GM23338 (cell line): ENCODE measurements at regions not wholly inside any gene's neighbourhood (a gene's known extent, or its start where the extent isn't known, plus 50 kb on each side); places are given as distances from the start of the nearest gene placed in this dataset.

Source experiments
- ATAC-seq: fragments of 200-7000 bp; cut with Tn5 transposase; 3 replicates; pipeline ENCODE4 v1.9.1; 2020
- DNase-seq: peaks from one replicate; pipeline ENCODE4 v3.0.0-alpha.2; 2015; ENCODE audit warnings: low spot score
- H2AFZ ChIP-seq: fragments of 200-600 bp; sonication (generic); 2 replicates; pipeline ENCODE4 v1.8.0; 2016; ENCODE audit warnings: antibody characterized with exemption, mild to moderate bottlenecking, moderate library complexity
- H3F3A ChIP-seq: fragments of 200-600 bp; sonication (generic); replicated peaks from 2 replicates; pipeline ENCODE4 v1.8.0; 2017; ENCODE audit warnings: antibody characterized with exemption, mixed run types, low read depth
- H3K27ac ChIP-seq: fragments of 200-600 bp; sonication (generic); 2 replicates; pipeline ENCODE4 v1.6.1; 2016; ENCODE audit warnings: low read depth
- H3K27me3 ChIP-seq: fragments of 200-600 bp; sonication (generic); 2 replicates; pipeline ENCODE4 v1.8.0; 2016; ENCODE audit warnings: mild to moderate bottlenecking, mixed run types, moderate library complexity; ENCODE audit not compliant: insufficient read depth
- H3K36me3 ChIP-seq: fragments of 200-600 bp; sonication (generic); 2 replicates; pipeline ENCODE4 v1.8.0; 2016; ENCODE audit warnings: mild to moderate bottlenecking; ENCODE audit not compliant: insufficient read depth
- H3K4me1 ChIP-seq: fragments of 200-600 bp; sonication (generic); 2 replicates; pipeline ENCODE4 v1.8.0; 2016; ENCODE audit warnings: mild to moderate bottlenecking, moderate library complexity; ENCODE audit not compliant: insufficient read depth
- H3K4me2 ChIP-seq: fragments of 200-600 bp; sonication (generic); 2 replicates; pipeline ENCODE4 v1.7.1; 2017; ENCODE audit warnings: mixed run types
- H3K4me3 ChIP-seq: fragments of 200-600 bp; sonication (generic); 2 replicates; pipeline ENCODE4 v1.6.1; 2016; ENCODE audit warnings: mixed run types
- H3K79me2 ChIP-seq: fragments of 200-600 bp; sonication (generic); replicated peaks from 2 replicates; pipeline ENCODE4 v1.8.0; 2017; ENCODE audit warnings: mild to moderate bottlenecking; ENCODE audit not compliant: insufficient read depth
- H3K9me2 ChIP-seq: fragments of 200-600 bp; sonication (generic); 2 replicates; pipeline ENCODE4 v1.8.0; 2017; ENCODE audit not compliant: insufficient read depth
- H4K20me1 ChIP-seq: fragments of 200-600 bp; sonication (generic); replicated peaks from 2 replicates; pipeline ENCODE4 v1.8.0; 2017; ENCODE audit warnings: mild to moderate bottlenecking; ENCODE audit not compliant: insufficient read depth
- H3K27ac Mint-ChIP-seq: 2 replicates; pipeline ENCODE4 v1.8.0; 2020; ENCODE audit warnings: inconsistent platforms, mild to moderate bottlenecking, moderate library complexity, mixed read lengths
- H3K27me3 Mint-ChIP-seq: 3 replicates; pipeline ENCODE4 v1.8.0; 2022; ENCODE audit warnings: low read depth, mild to moderate bottlenecking, moderate library complexity, mixed read lengths, inconsistent platforms; ENCODE audit not compliant: insufficient read depth, poor library complexity
- H3K36me3 Mint-ChIP-seq: 3 replicates; pipeline ENCODE4 v1.8.0; 2021; ENCODE audit warnings: low read depth, mild to moderate bottlenecking, inconsistent platforms, moderate library complexity, mixed read lengths
- H3K4me1 Mint-ChIP-seq: 3 replicates; pipeline ENCODE4 v1.8.0; 2020; ENCODE audit warnings: mild to moderate bottlenecking, inconsistent platforms, mixed read lengths
- H3K4me3 Mint-ChIP-seq: 3 replicates; pipeline ENCODE4 v1.8.0; 2021; ENCODE audit warnings: moderate library complexity, mild to moderate bottlenecking, inconsistent platforms, mixed read lengths
- H3K9me3 Mint-ChIP-seq: 3 replicates; pipeline ENCODE4 v1.8.0; 2020; ENCODE audit warnings: moderate library complexity, mild to moderate bottlenecking, inconsistent platforms, mixed read lengths
- CREB1 ChIP-seq: fragments of 250-450 bp; sonication (Bioruptor Pico); IDR thresholded peaks from 2 replicates; pipeline ENCODE4 v1.5.0; 2020; ENCODE audit warnings: low read depth, mild to moderate bottlenecking, moderate library complexity
- EZH2 ChIP-seq: fragments of 200-600 bp; sonication (generic); IDR thresholded peaks from one replicate; pipeline ENCODE4 v1.8.0; 2017; ENCODE audit warnings: antibody characterized with exemption, mild to moderate bottlenecking, low read depth; ENCODE audit not compliant: unreplicated experiment
- EZH2phosphoT487 ChIP-seq: fragments of 200-600 bp; sonication (generic); IDR thresholded peaks from one replicate; pipeline ENCODE4 v1.8.1; 2018; ENCODE audit warnings: antibody characterized with exemption; ENCODE audit not compliant: unreplicated experiment
- NANOG ChIP-seq: IDR thresholded peaks from 2 replicates; pipeline ENCODE4 v1.6.1; 2016; ENCODE audit warnings: antibody characterized with exemption, borderline replicate concordance
- POLR2AphosphoS5 ChIP-seq: IDR thresholded peaks from 2 replicates; pipeline ENCODE4 v1.6.1; 2016; ENCODE audit warnings: antibody characterized with exemption, low read depth
- REST ChIP-seq: IDR thresholded peaks from one replicate; pipeline ENCODE4 v1.6.1; 2018; ENCODE audit warnings: antibody characterized with exemption; ENCODE audit not compliant: unreplicated experiment
- ZNF114 ChIP-seq: fragments of 250-450 bp; sonication (Bioruptor Pico); IDR thresholded peaks from 2 replicates; pipeline ENCODE4 v1.5.0; 2020; ENCODE audit warnings: mild to moderate bottlenecking, moderate library complexity
- ZNF331 ChIP-seq: fragments of 250-450 bp; sonication (Bioruptor Pico); IDR thresholded peaks from 2 replicates; pipeline ENCODE4 v1.5.0; 2020; ENCODE audit warnings: low read depth, mild to moderate bottlenecking, moderate library complexity
- TF ChIP-seq, protein P1 (sequence below): fragments of 250-450 bp; sonication (Bioruptor Pico); IDR thresholded peaks from 2 replicates; pipeline ENCODE4 v1.5.0; 2020; ENCODE audit warnings: mild to moderate bottlenecking, moderate library complexity
- TF ChIP-seq, protein P2 (sequence below), 2 experiments: fragments of 200-600 bp in 1 of 2; sonication (generic) in 1 of 2; conservative IDR thresholded peaks; 2 replicates each; pipeline versions ENCODE4 v1.5.1 to v1.6.1; 2016 to 2017; ENCODE audit warnings: antibody characterized with exemption in 2 of 2, low read depth in 2 of 2, mild to moderate bottlenecking in 2 of 2, moderate library complexity in 1 of 2
- TF ChIP-seq, protein P3 (sequence below): IDR thresholded peaks from 2 replicates; pipeline ENCODE4 v1.6.1; 2016; ENCODE audit warnings: antibody characterized with exemption

DNA sequence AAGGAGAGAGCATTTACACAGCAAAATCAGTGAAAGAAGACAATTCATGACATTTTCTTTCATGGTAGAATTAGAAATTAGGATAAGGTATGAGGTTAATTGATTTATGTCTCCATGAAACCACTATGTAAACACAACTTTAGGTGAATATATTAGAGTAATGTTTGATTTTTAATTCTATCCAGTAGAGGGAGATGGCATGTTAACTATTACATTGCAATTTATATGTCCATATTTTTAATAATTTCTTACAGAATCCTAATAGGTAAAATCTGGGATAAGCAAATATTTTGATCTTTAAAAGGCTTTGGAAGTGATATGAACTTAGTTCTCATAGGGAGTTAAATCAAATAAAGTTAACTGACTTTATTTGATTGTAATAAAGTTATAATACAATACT lies 373.4 kb upstream of the PDE3A start:
- H3K27ac ChIP-seq: no peak overlapping the region
- H3K4me1 Mint-ChIP-seq: no peaks in the 10 kb centered on the region
- H3K27ac Mint-ChIP-seq: no peak overlapping the region
- H3K27me3 Mint-ChIP-seq: no peaks in the 10 kb centered on the region
- ATAC-seq: no peak
- H3K9me3 Mint-ChIP-seq: no peaks in the 10 kb centered on the region
- no peaks in the 10 kb centered on the region for H3K9me2 ChIP-seq
- H4K20me1 ChIP-seq: no peaks in the 10 kb centered on the region
- H3K79me2 ChIP-seq: no peaks in the 10 kb centered on the region
- no peaks in the 10 kb centered on the region for H3K4me1 ChIP-seq
- H2AFZ ChIP-seq: no peak overlapping the region
- H3K4me2 ChIP-seq: no peak overlapping the region
- no peaks in the 10 kb centered on the region for H3F3A ChIP-seq
- no peaks in the 10 kb centered on the region for H3K36me3 ChIP-seq
- no peak overlapping the region for H3K4me3 ChIP-seq
- H3K27me3 ChIP-seq: no peaks in the 10 kb centered on the region
- DNase-seq: no peak
- TF ChIP-seq ZNF331 (CRISPR knock-in tag): no peak
- TF ChIP-seq EZH2: no peak
- TF ChIP-seq, protein P1, sequence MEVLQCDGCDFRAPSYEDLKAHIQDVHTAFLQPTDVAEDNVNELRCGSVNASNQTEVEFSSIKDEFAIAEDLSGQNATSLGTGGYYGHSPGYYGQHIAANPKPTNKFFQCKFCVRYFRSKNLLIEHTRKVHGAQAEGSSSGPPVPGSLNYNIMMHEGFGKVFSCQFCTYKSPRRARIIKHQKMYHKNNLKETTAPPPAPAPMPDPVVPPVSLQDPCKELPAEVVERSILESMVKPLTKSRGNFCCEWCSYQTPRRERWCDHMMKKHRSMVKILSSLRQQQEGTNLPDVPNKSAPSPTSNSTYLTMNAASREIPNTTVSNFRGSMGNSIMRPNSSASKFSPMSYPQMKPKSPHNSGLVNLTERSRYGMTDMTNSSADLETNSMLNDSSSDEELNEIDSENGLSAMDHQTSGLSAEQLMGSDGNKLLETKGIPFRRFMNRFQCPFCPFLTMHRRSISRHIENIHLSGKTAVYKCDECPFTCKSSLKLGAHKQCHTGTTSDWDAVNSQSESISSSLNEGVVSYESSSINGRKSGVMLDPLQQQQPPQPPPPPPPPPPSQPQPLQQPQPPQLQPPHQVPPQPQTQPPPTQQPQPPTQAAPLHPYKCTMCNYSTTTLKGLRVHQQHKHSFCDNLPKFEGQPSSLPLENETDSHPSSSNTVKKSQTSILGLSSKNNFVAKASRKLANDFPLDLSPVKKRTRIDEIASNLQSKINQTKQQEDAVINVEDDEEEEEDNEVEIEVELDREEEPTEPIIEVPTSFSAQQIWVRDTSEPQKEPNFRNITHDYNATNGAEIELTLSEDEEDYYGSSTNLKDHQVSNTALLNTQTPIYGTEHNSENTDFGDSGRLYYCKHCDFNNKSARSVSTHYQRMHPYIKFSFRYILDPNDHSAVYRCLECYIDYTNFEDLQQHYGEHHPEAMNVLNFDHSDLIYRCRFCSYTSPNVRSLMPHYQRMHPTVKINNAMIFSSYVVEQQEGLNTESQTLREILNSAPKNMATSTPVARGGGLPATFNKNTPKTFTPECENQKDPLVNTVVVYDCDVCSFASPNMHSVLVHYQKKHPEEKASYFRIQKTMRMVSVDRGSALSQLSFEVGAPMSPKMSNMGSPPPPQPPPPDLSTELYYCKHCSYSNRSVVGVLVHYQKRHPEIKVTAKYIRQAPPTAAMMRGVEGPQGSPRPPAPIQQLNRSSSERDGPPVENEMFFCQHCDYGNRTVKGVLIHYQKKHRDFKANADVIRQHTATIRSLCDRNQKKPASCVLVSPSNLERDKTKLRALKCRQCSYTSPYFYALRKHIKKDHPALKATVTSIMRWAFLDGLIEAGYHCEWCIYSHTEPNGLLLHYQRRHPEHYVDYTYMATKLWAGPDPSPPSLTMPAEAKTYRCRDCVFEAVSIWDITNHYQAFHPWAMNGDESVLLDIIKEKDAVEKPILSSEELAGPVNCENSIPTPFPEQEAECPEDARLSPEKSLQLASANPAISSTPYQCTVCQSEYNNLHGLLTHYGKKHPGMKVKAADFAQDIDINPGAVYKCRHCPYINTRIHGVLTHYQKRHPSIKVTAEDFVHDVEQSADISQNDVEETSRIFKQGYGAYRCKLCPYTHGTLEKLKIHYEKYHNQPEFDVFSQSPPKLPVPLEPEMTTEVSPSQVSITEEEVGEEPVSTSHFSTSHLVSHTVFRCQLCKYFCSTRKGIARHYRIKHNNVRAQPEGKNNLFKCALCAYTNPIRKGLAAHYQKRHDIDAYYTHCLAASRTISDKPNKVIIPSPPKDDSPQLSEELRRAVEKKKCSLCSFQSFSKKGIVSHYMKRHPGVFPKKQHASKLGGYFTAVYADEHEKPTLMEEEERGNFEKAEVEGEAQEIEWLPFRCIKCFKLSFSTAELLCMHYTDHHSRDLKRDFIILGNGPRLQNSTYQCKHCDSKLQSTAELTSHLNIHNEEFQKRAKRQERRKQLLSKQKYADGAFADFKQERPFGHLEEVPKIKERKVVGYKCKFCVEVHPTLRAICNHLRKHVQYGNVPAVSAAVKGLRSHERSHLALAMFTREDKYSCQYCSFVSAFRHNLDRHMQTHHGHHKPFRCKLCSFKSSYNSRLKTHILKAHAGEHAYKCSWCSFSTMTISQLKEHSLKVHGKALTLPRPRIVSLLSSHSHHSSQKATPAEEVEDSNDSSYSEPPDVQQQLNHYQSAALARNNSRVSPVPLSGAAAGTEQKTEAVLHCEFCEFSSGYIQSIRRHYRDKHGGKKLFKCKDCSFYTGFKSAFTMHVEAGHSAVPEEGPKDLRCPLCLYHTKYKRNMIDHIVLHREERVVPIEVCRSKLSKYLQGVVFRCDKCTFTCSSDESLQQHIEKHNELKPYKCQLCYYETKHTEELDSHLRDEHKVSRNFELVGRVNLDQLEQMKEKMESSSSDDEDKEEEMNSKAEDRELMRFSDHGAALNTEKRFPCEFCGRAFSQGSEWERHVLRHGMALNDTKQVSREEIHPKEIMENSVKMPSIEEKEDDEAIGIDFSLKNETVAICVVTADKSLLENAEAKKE (CRISPR knock-in tag): no peak
- TF ChIP-seq POLR2AphosphoS5: no peak
- TF ChIP-seq, protein P2, sequence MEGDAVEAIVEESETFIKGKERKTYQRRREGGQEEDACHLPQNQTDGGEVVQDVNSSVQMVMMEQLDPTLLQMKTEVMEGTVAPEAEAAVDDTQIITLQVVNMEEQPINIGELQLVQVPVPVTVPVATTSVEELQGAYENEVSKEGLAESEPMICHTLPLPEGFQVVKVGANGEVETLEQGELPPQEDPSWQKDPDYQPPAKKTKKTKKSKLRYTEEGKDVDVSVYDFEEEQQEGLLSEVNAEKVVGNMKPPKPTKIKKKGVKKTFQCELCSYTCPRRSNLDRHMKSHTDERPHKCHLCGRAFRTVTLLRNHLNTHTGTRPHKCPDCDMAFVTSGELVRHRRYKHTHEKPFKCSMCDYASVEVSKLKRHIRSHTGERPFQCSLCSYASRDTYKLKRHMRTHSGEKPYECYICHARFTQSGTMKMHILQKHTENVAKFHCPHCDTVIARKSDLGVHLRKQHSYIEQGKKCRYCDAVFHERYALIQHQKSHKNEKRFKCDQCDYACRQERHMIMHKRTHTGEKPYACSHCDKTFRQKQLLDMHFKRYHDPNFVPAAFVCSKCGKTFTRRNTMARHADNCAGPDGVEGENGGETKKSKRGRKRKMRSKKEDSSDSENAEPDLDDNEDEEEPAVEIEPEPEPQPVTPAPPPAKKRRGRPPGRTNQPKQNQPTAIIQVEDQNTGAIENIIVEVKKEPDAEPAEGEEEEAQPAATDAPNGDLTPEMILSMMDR (conservative IDR thresholded peaks at IDR 0.05; ENCODE audit: low read depth in 2 of 2): no peak; a peak in 1 of 4 replicates
- TF ChIP-seq ZNF114 (CRISPR knock-in tag): no peak
- TF ChIP-seq EZH2phosphoT487: no peak
- TF ChIP-seq NANOG: no peak
- no peak for TF ChIP-seq CREB1 (CRISPR knock-in tag)
- TF ChIP-seq, protein P3, sequence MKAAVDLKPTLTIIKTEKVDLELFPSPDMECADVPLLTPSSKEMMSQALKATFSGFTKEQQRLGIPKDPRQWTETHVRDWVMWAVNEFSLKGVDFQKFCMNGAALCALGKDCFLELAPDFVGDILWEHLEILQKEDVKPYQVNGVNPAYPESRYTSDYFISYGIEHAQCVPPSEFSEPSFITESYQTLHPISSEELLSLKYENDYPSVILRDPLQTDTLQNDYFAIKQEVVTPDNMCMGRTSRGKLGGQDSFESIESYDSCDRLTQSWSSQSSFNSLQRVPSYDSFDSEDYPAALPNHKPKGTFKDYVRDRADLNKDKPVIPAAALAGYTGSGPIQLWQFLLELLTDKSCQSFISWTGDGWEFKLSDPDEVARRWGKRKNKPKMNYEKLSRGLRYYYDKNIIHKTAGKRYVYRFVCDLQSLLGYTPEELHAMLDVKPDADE: no peak
- no peak for TF ChIP-seq REST
- no peaks in the 10 kb centered on the region for H3K36me3 Mint-ChIP-seq
- H3K4me3 Mint-ChIP-seq: no peak overlapping the region
